ENCODE measurements at regions not wholly inside any gene's neighbourhood (a gene's known extent, or its start where the extent isn't known, plus 50 kb on each side); places are given as distances from the start of the nearest gene placed in this dataset.

DNA sequence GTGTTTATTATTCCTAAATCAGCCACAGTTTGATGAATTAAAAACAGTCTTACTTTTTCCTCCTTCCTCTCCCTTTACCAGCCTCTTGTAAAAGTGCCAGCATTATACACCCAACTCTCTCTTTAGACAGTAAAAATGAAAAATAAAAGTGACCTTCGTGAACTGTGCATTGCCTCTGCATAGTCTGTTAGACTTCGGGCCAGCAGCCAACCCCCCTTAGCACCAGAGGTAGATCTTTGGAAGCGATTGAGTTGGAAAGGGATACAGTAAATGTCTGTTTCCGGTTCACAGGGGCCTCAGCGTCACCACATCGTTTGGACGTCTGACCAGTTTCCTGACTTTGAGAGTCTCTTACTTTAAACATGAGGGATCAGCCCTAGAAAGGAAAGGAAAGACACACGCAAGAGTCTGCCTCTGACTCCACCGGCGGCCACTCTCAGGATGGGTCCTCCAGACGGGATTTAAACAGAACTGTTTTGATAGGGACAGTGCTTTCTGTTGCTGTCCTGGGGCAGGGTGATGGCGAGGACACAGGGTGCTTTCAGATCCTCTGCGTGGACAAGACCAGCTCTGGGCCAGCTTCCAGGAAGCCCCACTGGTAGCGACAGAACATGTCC, 206.6 kb upstream of the PREP start:
- H3K4me2 ChIP-seq (replicated peaks; ENCODE audit: low read depth, low read length, poor library complexity, severe bottlenecking) = no peak overlapping the region
- H3K9ac ChIP-seq (ENCODE audit: low read length) = no peak overlapping the region
- no peak overlapping the region for H3K27ac ChIP-seq (ENCODE audit: low read length in 2 of 2)
- 46% methylated on average over 11 of the region's 14 CpGs for WGBS (ENCODE audit: insufficient coverage)
- POLR2A ChIA-PET = no interaction called here
- ATAC-seq (ENCODE audit: low read depth) (no peak), DNase-seq (no peak)
- Mint-ChIP-seq H3K27me3 (peaks cover 25% of the 10 kb centered on the region), H3K4me3 (no peak overlapping the region), H3K9me3 (ENCODE audit: insufficient read depth) (no peaks in the 10 kb centered on the region), H3K4me1 (no peaks in the 10 kb centered on the region), H3K27ac (no peak overlapping the region)
- H3K9me3 ChIP-seq (ENCODE audit: control extremely low read depth in 1 of 3, control insufficient read depth in 2 of 3, insufficient read depth in 1 of 3, low read length in 2 of 3) = no peaks in the 10 kb centered on the region
- no peak for TF ChIP-seq EZH2 (IDR thresholded peaks at IDR 0.05; ENCODE audit: borderline replicate concordance, insufficient read depth, low read depth, low read length, poor library complexity, severe bottlenecking)
- TF ChIP-seq, protein P1, sequence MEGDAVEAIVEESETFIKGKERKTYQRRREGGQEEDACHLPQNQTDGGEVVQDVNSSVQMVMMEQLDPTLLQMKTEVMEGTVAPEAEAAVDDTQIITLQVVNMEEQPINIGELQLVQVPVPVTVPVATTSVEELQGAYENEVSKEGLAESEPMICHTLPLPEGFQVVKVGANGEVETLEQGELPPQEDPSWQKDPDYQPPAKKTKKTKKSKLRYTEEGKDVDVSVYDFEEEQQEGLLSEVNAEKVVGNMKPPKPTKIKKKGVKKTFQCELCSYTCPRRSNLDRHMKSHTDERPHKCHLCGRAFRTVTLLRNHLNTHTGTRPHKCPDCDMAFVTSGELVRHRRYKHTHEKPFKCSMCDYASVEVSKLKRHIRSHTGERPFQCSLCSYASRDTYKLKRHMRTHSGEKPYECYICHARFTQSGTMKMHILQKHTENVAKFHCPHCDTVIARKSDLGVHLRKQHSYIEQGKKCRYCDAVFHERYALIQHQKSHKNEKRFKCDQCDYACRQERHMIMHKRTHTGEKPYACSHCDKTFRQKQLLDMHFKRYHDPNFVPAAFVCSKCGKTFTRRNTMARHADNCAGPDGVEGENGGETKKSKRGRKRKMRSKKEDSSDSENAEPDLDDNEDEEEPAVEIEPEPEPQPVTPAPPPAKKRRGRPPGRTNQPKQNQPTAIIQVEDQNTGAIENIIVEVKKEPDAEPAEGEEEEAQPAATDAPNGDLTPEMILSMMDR (IDR thresholded peaks at IDR 0.05) = no peak
- no peak overlapping the region for H2AFZ ChIP-seq (ENCODE audit: insufficient read depth, low read depth, low read length, poor library complexity, severe bottlenecking)
- CTCF ChIA-PET = no interaction called here
- no peaks in the 10 kb centered on the region for H4K20me1 ChIP-seq (ENCODE audit: control insufficient read depth, insufficient read depth, low read length, poor library complexity, severe bottlenecking)
- no peak overlapping the region for H3K4me3 ChIP-seq (ENCODE audit: control extremely low read depth in 1 of 5, extremely low read depth in 1 of 5, insufficient read depth in 1 of 5, low read depth in 2 of 5, low read length in 4 of 5)
- H3K79me2 ChIP-seq (ENCODE audit: control insufficient read depth, insufficient read depth, low read length) = no peaks in the 10 kb centered on the region
- H3K4me1 ChIP-seq (ENCODE audit: control insufficient read depth in 2 of 2, insufficient read depth in 2 of 2, low read length in 2 of 2) = no peaks in the 10 kb centered on the region
- no peaks in the 10 kb centered on the region for H3K36me3 ChIP-seq (replicated peaks in 1 of 2; ENCODE audit: control extremely low read depth in 1 of 2, control insufficient read depth in 1 of 2, extremely low read depth in 1 of 2, insufficient read depth in 2 of 2, low read length in 1 of 2)
- no peaks in the 10 kb centered on the region for H3K27me3 ChIP-seq (replicated peaks in 1 of 4; ENCODE audit: control extremely low read depth in 1 of 4, control insufficient read depth in 3 of 4, insufficient read depth in 4 of 4, low read length in 3 of 4)
- intact Hi-C loops (cut with micrococcal nuclease) = no loop called here

DNA sequence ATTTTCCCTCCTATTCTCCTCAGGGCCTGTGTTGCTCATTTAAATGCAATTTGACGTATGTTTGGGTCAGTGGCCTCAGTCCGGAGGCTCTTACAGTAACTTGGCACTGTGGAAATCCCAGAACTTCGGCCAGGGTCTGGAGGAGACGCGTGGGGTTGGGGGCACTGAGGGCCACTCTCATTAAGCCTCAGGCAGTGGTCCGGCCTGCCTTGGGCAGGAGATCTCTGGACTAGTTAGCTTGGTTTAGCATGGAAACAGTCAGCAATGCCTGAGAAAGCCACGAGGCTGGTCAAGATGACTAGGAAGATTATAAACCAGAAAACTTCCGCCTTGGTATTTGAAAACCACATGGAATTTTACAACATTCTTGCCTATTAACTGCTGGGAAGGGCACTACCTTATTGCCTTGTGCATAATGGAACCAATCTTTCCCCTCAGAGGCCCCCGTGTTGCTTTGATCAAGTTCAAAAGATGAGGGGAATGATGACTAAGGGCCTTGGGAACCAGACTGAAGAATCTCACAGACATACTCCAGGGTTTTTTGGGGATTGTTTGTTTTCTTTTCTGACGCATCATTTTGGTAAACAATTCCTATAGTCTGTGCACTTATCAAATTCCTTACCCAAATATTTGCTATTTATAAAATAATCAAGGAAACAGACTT, 206.0 kb upstream of the PREP start:
- no peak overlapping the region for H3K4me3 Mint-ChIP-seq
- H3K27me3 Mint-ChIP-seq = peaks cover 26% of the 10 kb centered on the region
- Histone ChIP-seq H3K79me2 (ENCODE audit: control insufficient read depth, insufficient read depth, low read length) (no peaks in the 10 kb centered on the region), H4K20me1 (ENCODE audit: control insufficient read depth, insufficient read depth, low read length, poor library complexity, severe bottlenecking) (no peaks in the 10 kb centered on the region), H3K36me3 (replicated peaks in 1 of 2; ENCODE audit: control extremely low read depth in 1 of 2, control insufficient read depth in 1 of 2, extremely low read depth in 1 of 2, insufficient read depth in 2 of 2, low read length in 1 of 2) (no peaks in the 10 kb centered on the region), H2AFZ (ENCODE audit: insufficient read depth, low read depth, low read length, poor library complexity, severe bottlenecking) (no peak overlapping the region), H3K4me1 (ENCODE audit: control insufficient read depth in 2 of 2, insufficient read depth in 2 of 2, low read length in 2 of 2) (no peaks in the 10 kb centered on the region), H3K27ac (ENCODE audit: low read length in 2 of 2) (no peak overlapping the region), H3K4me2 (replicated peaks; ENCODE audit: low read depth, low read length, poor library complexity, severe bottlenecking) (no peak overlapping the region), H3K9me3 (ENCODE audit: control extremely low read depth in 1 of 3, control insufficient read depth in 2 of 3, insufficient read depth in 1 of 3, low read length in 2 of 3) (no peaks in the 10 kb centered on the region), H3K27me3 (replicated peaks in 1 of 4; ENCODE audit: control extremely low read depth in 1 of 4, control insufficient read depth in 3 of 4, insufficient read depth in 4 of 4, low read length in 3 of 4) (no peaks in the 10 kb centered on the region), H3K9ac (ENCODE audit: low read length) (no peak overlapping the region), H3K4me3 (ENCODE audit: control extremely low read depth in 1 of 5, extremely low read depth in 1 of 5, insufficient read depth in 1 of 5, low read depth in 2 of 5, low read length in 4 of 5) (no peak overlapping the region)
- 95% methylated on average over 5 of the region's 10 CpGs for WGBS (ENCODE audit: insufficient coverage)
- intact Hi-C loops (cut with micrococcal nuclease) = no loop called here
- H3K27ac Mint-ChIP-seq = no peak overlapping the region
- ATAC-seq (ENCODE audit: low read depth) (no peak), DNase-seq (no peak)
- POLR2A ChIA-PET = no interaction called here
- CTCF ChIA-PET = no interaction called here
- no peaks in the 10 kb centered on the region for H3K9me3 Mint-ChIP-seq (ENCODE audit: insufficient read depth)
- H3K4me1 Mint-ChIP-seq = no peaks in the 10 kb centered on the region
- no peak for TF ChIP-seq EZH2 (IDR thresholded peaks at IDR 0.05; ENCODE audit: borderline replicate concordance, insufficient read depth, low read depth, low read length, poor library complexity, severe bottlenecking)
- TF ChIP-seq, protein P1 (IDR thresholded peaks at IDR 0.05) = no peak
